DMS153 treated with DMSO at 0.1 percent for 48 hours (cell line): ENCODE measurements at regions not wholly inside any gene's neighbourhood (a gene's known extent, or its start where the extent isn't known, plus 50 kb on each side); places are given as distances from the start of the nearest gene placed in this dataset.
"Not testable (repeated sequence)": the region's sequence is repeated elsewhere in the genome, so short reads cannot be mapped to it uniquely, and the experiment has no call there.

Experiments used
- DNase-seq: peaks from one replicate; lab custom pipeline; 2025; ENCODE audit not compliant: unreplicated experiment; lab: John Stamatoyannopoulos, UW

DNA sequence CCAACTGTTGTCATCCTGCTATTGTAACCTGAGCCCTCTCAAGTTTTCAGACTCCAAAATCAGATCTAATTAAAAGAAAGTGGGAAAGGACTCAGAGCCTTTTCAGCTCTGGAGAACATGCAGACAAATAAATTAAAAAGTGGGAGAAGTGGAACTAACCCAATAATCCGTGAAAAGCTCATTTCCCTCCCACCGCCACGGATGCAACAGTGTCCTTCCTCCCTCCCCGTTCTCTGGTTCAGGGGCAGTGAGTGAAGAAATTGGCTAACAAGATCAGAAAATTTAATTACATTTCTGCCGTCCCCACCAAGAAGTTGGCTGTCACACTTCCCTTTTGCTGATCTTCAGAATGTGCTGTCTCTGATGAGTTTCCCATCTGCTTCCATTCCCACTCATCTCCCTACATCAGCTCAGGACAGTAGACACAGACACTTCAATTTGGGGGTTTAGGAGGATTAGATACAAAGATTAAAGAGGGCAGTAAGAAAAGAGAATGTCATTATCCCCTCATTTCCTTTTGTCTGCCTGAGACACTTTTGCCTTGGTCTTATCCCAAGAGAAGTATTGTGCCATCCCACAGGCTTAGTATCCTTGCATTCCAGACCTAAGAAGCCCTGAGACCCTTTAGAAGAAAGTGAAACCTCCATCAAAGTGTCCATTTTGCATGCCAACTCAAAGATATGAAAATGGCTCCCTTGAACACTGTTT is 335.7 kb upstream of the PPP2R3A start:
- DNase-seq, result no peak

- DNase-seq, result no peak
Measured at GRCh38 chr3:135632556-135633065, 332.9 kb upstream of the PPP2R3A start.

GRCh38 chr3:135633078-135633477 is 332.4 kb upstream of the PPP2R3A start:
- no peak for DNase-seq

DNA sequence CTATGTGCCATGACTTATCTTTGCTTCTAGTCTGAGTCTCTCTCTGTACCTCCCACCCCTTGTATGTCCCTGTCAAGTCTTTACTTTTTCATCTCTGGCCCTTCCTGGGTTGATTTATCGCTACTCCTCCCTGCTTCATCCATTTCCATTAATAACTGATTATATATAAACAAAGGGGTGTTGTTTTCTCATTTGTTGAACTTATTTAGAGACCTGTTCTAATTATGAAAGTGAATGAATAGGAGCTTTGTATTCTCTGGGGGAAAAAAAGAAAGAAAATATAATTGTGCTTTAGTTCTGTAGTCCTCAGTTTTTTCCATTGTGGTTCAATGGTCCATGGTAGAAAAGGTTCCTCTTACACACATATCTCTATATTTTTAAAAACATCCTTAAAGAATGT is 328.9 kb upstream of the PPP2R3A start:
- DNase-seq, result no peak

- DNase-seq, result no peak
Measured at GRCh38 chr3:135637013-135637412, 328.5 kb upstream of the PPP2R3A start.

- no peak for DNase-seq
Measured at GRCh38 chr3:135641761-135642160, 323.8 kb upstream of the PPP2R3A start.

DNA sequence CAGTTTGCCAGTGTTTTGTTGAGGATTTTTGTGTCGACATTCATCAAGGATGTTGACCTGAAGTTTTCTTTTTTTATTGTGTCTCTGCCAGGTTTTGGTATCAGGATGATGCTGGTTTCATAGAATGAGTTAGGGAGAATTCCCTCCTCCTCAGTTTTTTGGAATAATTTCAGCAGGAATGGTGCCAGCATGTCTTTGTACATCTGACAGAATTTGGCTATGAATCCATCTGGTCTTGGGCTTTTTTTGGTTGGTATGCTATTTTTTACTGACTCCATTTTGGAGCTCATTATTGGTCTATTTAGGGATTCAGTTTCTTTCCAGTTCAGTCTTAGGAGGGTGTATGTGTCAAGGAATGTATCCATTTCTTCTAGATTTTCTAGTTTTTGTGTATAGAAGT is 320.0 kb upstream of the PPP2R3A start:
- DNase-seq, result no peak

- DNase-seq, result no peak
Measured at GRCh38 chr3:135646873-135647272, 318.7 kb upstream of the PPP2R3A start.

- no peak for DNase-seq
Measured at GRCh38 chr3:135649361-135649760, 316.2 kb upstream of the PPP2R3A start.

DNA sequence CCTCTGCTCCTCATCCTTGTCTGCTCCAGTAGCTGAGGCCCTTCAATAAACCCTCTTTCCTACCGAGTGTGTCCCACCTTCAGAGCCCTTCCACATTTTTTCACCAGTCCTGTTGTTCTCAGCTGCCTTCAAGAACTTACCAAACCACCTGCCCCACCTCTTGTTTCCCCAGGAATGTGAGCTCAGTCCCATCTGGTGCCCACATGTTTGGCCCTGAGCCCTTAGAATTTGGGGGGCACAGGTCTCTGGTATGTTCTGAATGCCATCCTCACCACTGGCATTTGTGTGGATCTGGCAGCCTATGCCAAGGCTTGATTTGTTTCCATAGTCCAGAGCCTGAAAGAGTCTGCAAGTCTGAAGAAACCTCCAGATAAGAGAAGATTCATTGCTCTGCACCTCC is 315.2 kb upstream of the PPP2R3A start:
- DNase-seq, result no peak

DNA sequence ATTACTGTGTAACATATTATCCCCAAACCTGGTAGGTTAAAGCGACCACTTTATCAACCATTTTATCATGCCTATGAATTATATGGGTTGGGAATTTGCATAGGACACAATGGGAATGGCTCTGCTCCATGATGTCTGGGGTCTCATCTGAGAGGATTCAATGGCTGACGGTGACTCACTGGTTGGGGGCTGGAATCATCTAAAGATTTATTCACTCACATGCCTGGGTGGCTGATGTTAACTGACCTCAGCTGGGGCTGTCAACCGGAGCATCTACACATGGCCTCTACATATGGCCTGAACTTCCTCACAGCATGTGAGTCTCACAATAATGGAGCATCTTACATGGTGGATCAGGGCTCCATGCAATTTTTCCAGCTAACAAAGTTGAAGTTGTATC is 313.1 kb upstream of the PPP2R3A start:
- no peak for DNase-seq

GRCh38 chr3:135655328-135655727 is 310.2 kb upstream of the PPP2R3A start:
- DNase-seq, result no peak

- not testable (repeated sequence) for DNase-seq
Measured at GRCh38 chr3:135658451-135658850, 307.1 kb upstream of the PPP2R3A start.

DNA sequence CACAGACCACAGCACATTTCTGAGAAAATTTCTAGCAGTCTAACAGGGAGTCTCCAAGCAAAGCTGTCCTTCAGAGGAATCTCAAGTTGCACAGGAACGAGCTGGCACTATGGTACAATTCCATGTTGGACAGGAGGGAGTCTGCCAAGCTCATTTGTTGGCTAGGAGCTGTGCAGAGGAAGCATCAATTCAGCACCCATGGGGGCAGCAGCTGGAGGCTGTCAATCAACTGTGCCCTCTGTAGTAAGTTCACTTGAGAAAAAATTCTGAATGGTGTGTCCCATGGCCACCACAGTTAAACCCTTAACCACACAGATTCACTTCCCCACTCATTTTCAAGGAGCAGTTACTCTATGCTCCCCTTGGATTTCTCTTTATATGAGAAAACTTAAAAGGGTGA is 298.5 kb upstream of the PPP2R3A start:
- no peak for DNase-seq

GRCh38 chr3:135674508-135674907 is 291.0 kb upstream of the PPP2R3A start:
- no peak for DNase-seq

GRCh38 chr3:135678386-135678785 is 287.1 kb upstream of the PPP2R3A start:
- no peak for DNase-seq

GRCh38 chr3:135688003-135688402 is 277.5 kb upstream of the PPP2R3A start:
- no peak for DNase-seq

- no peak for DNase-seq
Measured at GRCh38 chr3:135690664-135691063, 274.9 kb upstream of the PPP2R3A start.

- no peak for DNase-seq
Measured at GRCh38 chr3:135691240-135691639, 274.3 kb upstream of the PPP2R3A start.

GRCh38 chr3:135694142-135694541 is 271.4 kb upstream of the PPP2R3A start:
- DNase-seq, result peak; percentile 95

DNA sequence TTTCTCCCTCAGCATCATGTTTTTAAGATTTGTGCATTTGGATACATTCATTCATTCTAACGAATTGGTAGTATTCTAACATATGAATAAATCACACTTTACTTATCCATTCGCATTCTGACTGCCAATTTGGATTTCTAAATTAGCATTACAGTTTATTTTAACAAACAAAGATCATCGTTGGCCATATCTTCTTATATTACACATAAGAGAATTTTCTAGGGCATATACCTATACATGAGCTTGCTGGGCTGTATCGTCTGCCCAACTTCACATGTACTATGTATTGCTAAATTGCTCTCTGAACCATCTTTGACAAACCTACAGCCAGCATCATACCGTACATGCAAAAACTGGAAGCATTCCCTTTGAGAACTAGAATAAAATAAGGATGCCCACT is 265.8 kb upstream of the PPP2R3A start:
- no peak for DNase-seq

GRCh38 chr3:135706758-135707375 is 258.7 kb upstream of the PPP2R3A start:
- no peak for DNase-seq

GRCh38 chr3:135719449-135719848 is 246.1 kb upstream of the PPP2R3A start:
- DNase-seq, result no peak
